H1 (cell line): ENCODE measurements at regions not wholly inside any gene's neighbourhood (a gene's known extent, or its start where the extent isn't known, plus 50 kb on each side); places are given as distances from the start of the nearest gene placed in this dataset.

Experiments
- GTF2F1 ChIP-seq: IDR thresholded peaks from 2 replicates; pipeline ENCODE4 v1.6.1; 2012; ENCODE audit warnings: low read depth, low read length, improper control_type of control experiment, borderline replicate concordance
- NRF1 ChIP-seq: IDR thresholded peaks from 2 replicates; pipeline ENCODE4 v1.6.1; 2011; ENCODE audit warnings: mild to moderate bottlenecking, low read depth, low read length, improper control_type of control experiment
- POLR2AphosphoS5 ChIP-seq: IDR thresholded peaks from 2 replicates; pipeline ENCODE4 v1.6.1; 2011; ENCODE audit warnings: low read depth, low read length
- SAP30 ChIP-seq: fragments of 300-600 bp; sonication (generic); IDR thresholded peaks from 2 replicates; pipeline ENCODE4 v1.7.1; 2012; ENCODE audit warnings: low read length, moderate library complexity, mild to moderate bottlenecking, inconsistent platforms; ENCODE audit not compliant: insufficient read depth, insufficient replicate concordance
- SIN3A ChIP-seq, 2 experiments: IDR thresholded peaks in 1 of 2; conservative IDR thresholded peaks in 1 of 2; 2 replicates each; pipeline ENCODE4 v1.6.1; 2011 to 2012; ENCODE audit warnings: low read length in 2 of 2, improper control_type of control experiment in 1 of 2, low read depth in 1 of 2, mild to moderate bottlenecking in 1 of 2
- SP4 ChIP-seq: IDR thresholded peaks from 2 replicates; pipeline ENCODE4 v1.6.1; 2012; ENCODE audit warnings: low read length, inconsistent platforms
- SRF ChIP-seq: IDR thresholded peaks from 2 replicates; pipeline ENCODE4 v1.6.1; 2011; ENCODE audit warnings: mild to moderate bottlenecking, low read depth, low read length, moderate library complexity
- TAF7 ChIP-seq: optimal IDR thresholded peaks from 2 replicates; pipeline ENCODE3; 2011; ENCODE audit warnings: low read depth, mild to moderate bottlenecking, inconsistent platforms, low read length, moderate library complexity, borderline replicate concordance
- TCF12 ChIP-seq: IDR thresholded peaks from 2 replicates; pipeline ENCODE4 v1.6.1; 2011; ENCODE audit warnings: low read depth, mild to moderate bottlenecking, low read length
- TF ChIP-seq, protein P1 (sequence below): fragments of 300-600 bp; sonication (generic); IDR thresholded peaks from 2 replicates; pipeline ENCODE4 v1.7.1; 2012; ENCODE audit warnings: low read length, moderate library complexity, mild to moderate bottlenecking, inconsistent platforms; ENCODE audit not compliant: insufficient replicate concordance
- TF ChIP-seq, protein P2 (sequence below): IDR thresholded peaks from 2 replicates; pipeline ENCODE4 v1.6.1; 2012; ENCODE audit warnings: low read length, inconsistent platforms

DNA sequence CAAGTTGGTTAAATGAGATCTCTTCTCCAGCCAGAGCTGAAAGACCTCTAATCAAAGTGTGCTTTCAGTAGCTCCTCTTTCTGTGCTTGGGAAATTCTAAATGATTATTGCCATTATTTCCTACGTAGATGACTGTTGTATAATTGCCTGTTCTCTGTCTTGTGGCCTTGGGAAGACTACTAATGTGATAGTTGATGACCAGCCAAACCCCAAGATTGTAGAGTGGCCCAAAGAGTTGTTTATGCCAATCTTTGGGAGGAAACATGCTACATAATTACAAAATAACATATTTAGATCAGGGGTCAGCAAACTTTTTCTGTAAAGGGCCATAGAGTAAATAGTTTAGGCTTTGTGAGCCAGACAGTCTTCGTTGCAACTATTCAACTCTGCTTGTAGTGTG, 135.1 kb upstream of the DIO2 start (continued):
- TF ChIP-seq, protein P1, sequence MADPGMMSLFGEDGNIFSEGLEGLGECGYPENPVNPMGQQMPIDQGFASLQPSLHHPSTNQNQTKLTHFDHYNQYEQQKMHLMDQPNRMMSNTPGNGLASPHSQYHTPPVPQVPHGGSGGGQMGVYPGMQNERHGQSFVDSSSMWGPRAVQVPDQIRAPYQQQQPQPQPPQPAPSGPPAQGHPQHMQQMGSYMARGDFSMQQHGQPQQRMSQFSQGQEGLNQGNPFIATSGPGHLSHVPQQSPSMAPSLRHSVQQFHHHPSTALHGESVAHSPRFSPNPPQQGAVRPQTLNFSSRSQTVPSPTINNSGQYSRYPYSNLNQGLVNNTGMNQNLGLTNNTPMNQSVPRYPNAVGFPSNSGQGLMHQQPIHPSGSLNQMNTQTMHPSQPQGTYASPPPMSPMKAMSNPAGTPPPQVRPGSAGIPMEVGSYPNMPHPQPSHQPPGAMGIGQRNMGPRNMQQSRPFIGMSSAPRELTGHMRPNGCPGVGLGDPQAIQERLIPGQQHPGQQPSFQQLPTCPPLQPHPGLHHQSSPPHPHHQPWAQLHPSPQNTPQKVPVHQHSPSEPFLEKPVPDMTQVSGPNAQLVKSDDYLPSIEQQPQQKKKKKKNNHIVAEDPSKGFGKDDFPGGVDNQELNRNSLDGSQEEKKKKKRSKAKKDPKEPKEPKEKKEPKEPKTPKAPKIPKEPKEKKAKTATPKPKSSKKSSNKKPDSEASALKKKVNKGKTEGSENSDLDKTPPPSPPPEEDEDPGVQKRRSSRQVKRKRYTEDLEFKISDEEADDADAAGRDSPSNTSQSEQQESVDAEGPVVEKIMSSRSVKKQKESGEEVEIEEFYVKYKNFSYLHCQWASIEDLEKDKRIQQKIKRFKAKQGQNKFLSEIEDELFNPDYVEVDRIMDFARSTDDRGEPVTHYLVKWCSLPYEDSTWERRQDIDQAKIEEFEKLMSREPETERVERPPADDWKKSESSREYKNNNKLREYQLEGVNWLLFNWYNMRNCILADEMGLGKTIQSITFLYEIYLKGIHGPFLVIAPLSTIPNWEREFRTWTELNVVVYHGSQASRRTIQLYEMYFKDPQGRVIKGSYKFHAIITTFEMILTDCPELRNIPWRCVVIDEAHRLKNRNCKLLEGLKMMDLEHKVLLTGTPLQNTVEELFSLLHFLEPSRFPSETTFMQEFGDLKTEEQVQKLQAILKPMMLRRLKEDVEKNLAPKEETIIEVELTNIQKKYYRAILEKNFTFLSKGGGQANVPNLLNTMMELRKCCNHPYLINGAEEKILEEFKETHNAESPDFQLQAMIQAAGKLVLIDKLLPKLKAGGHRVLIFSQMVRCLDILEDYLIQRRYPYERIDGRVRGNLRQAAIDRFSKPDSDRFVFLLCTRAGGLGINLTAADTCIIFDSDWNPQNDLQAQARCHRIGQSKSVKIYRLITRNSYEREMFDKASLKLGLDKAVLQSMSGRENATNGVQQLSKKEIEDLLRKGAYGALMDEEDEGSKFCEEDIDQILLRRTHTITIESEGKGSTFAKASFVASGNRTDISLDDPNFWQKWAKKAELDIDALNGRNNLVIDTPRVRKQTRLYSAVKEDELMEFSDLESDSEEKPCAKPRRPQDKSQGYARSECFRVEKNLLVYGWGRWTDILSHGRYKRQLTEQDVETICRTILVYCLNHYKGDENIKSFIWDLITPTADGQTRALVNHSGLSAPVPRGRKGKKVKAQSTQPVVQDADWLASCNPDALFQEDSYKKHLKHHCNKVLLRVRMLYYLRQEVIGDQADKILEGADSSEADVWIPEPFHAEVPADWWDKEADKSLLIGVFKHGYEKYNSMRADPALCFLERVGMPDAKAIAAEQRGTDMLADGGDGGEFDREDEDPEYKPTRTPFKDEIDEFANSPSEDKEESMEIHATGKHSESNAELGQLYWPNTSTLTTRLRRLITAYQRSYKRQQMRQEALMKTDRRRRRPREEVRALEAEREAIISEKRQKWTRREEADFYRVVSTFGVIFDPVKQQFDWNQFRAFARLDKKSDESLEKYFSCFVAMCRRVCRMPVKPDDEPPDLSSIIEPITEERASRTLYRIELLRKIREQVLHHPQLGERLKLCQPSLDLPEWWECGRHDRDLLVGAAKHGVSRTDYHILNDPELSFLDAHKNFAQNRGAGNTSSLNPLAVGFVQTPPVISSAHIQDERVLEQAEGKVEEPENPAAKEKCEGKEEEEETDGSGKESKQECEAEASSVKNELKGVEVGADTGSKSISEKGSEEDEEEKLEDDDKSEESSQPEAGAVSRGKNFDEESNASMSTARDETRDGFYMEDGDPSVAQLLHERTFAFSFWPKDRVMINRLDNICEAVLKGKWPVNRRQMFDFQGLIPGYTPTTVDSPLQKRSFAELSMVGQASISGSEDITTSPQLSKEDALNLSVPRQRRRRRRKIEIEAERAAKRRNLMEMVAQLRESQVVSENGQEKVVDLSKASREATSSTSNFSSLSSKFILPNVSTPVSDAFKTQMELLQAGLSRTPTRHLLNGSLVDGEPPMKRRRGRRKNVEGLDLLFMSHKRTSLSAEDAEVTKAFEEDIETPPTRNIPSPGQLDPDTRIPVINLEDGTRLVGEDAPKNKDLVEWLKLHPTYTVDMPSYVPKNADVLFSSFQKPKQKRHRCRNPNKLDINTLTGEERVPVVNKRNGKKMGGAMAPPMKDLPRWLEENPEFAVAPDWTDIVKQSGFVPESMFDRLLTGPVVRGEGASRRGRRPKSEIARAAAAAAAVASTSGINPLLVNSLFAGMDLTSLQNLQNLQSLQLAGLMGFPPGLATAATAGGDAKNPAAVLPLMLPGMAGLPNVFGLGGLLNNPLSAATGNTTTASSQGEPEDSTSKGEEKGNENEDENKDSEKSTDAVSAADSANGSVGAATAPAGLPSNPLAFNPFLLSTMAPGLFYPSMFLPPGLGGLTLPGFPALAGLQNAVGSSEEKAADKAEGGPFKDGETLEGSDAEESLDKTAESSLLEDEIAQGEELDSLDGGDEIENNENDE = no peak
- TF ChIP-seq TCF12 (no peak), SRF (no peak), SP4 (no peak), SAP30 (no peak), POLR2AphosphoS5 (no peak), GTF2F1 (no peak), SIN3A (conservative IDR thresholded peaks at IDR 0.05 in 1 of 2, IDR thresholded peaks at IDR 0.05 in 1 of 2; ENCODE audit: low read depth in 1 of 2, low read length in 2 of 2) (no peak), TAF7 (no peak), NRF1 (no peak)
- TF ChIP-seq, protein P2, sequence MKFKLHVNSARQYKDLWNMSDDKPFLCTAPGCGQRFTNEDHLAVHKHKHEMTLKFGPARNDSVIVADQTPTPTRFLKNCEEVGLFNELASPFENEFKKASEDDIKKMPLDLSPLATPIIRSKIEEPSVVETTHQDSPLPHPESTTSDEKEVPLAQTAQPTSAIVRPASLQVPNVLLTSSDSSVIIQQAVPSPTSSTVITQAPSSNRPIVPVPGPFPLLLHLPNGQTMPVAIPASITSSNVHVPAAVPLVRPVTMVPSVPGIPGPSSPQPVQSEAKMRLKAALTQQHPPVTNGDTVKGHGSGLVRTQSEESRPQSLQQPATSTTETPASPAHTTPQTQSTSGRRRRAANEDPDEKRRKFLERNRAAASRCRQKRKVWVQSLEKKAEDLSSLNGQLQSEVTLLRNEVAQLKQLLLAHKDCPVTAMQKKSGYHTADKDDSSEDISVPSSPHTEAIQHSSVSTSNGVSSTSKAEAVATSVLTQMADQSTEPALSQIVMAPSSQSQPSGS = no peak
